GM12865 (cell line): ENCODE measurements at regions not wholly inside any gene's neighbourhood (a gene's known extent, or its start where the extent isn't known, plus 50 kb on each side); places are given as distances from the start of the nearest gene placed in this dataset.
"Not testable (repeated sequence)": the region's sequence is repeated elsewhere in the genome, so short reads cannot be mapped to it uniquely, and the experiment has no call there.

Experiments
- DNase-seq: peaks from one replicate; pipeline ENCODE4 v3.0.0; 2010; ENCODE audit warnings: low read depth
- H3K4me3 ChIP-seq: 2 replicates; pipeline ENCODE4 v1.5.1; 2011; ENCODE audit warnings: mild to moderate bottlenecking, low read depth, low read length, control low read depth
- CTCF ChIP-seq: IDR thresholded peaks from 2 replicates; pipeline ENCODE4 v1.5.1; 2011; ENCODE audit warnings: low read length, control low read depth, low read depth, inconsistent platforms; ENCODE audit not compliant: insufficient read depth; ENCODE audit errors: missing control alignments

DNA sequence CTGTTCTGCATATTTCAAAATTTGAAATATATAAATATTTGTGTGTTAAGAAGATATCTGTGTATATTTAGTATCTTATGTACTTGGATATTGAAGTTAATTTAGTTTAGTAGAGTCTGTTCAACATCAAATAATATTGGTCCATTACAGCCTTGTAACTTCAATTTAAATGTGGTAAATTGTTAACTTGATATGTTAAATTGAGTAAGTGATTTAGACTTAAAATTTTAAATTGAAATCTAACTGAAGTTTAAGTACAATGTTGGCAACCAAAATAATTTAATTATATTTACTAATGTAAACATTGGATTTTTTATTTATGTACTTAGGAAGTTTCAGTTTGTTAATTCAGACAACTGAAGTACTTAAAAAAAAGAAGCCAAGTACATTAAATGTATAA lies 343.9 kb upstream of the DNAJC19 start:
- no peak for DNase-seq
- no peak for TF ChIP-seq CTCF
- no peak overlapping the region for H3K4me3 ChIP-seq

DNA sequence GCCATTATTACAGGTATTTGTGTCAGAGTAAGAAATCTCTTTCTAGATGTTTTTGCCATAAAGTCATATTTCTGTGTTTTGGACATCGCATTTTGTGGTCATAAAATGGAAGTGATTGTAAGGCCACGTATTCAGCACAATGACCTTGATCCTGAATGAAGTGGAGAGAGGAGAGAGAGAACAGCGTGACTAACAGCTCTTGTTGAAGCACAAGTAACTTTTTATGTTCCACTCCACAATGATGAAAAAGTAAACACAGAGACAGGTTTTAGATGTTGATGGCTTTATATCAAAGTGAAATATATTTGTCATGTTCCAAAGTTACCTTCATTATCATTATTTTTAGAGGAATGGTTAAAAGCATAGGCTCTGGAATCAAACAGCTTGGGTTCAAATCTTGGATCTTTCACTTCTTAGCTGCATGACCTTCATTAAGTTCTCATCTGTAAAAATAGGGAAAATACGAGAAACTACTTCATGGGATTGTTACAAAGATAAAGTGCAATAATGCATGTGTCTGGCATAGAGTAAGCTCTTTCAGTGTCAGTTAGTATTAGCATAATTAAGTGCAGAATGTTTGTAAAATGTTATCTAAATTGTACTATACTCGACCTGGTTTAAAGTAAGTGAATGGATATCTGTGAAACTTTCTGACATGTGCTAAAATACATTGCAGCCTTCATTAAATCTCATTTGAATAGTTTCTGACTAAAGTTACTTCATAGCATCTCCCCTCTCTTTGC lies 341.5 kb upstream of the DNAJC19 start:
- DNase-seq = no peak
- H3K4me3 ChIP-seq = no peak overlapping the region
- no peak for TF ChIP-seq CTCF

GRCh38 chr3:181330257-181330656 lies 340.7 kb upstream of the DNAJC19 start:
- DNase-seq = no peak
- no peak overlapping the region for H3K4me3 ChIP-seq
- no peak for TF ChIP-seq CTCF

GRCh38 chr3:181329024-181329423 lies 339.5 kb upstream of the DNAJC19 start:
- no peak for TF ChIP-seq CTCF
- DNase-seq = no peak
- H3K4me3 ChIP-seq = no peak overlapping the region

DNA sequence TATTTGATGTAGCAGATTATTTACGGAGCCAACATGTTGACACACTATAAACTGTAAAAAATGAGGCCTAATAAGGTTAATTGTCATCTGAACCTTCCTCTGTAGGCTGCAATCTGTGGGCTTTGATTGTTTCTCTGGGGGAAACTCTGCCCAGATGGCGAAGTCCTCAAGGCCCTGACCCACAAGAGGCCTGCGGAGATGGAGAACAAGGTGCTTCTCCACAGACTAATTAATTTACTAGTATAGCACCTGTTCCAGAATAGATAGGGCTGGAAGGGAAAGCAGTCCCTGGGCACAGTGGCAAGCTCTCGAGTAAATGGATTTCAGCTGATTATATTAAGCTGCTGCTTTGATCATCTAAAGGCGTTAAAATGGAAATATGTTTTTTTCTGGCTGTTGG lies 338.8 kb upstream of the DNAJC19 start:
- no peak overlapping the region for H3K4me3 ChIP-seq
- no peak for TF ChIP-seq CTCF
- no peak for DNase-seq

GRCh38 chr3:181327349-181327748 lies 337.8 kb upstream of the DNAJC19 start:
- TF ChIP-seq CTCF = no peak
- no peak for DNase-seq
- H3K4me3 ChIP-seq = no peak overlapping the region

- no peak overlapping the region for H3K4me3 ChIP-seq
- TF ChIP-seq CTCF = peak; percentile 61
- peak; percentile 41 for DNase-seq
These were observed 337.2 kb upstream of the DNAJC19 start for GRCh38 chr3:181326637-181327223.

- not testable (repeated sequence) for DNase-seq, H3K4me3 ChIP-seq
These were observed 335.0 kb upstream of the DNAJC19 start for GRCh38 chr3:181324516-181324915.
